Gastrocnemius medialis (tissue), 4 donors: ENCODE measurements at regions not wholly inside any gene's neighbourhood (a gene's known extent, or its start where the extent isn't known, plus 50 kb on each side); places are given as distances from the start of the nearest gene placed in this dataset.

ENCODE experiments used
- ATAC-seq, 2 donors: fragments of 150-250 bp; one replicate each; pipeline ENCODE4 v1.9.1; 2016
- DNase-seq, 2 donors: peaks; one replicate each; pipeline ENCODE4 v3.0.0-alpha.2; 2019
- H3K27ac ChIP-seq, 4 donors: fragments of 200-600 bp; sonication (generic); 1 replicate in 1 of 4; 2 replicates in 3 of 4; pipeline ENCODE4 v1.5.1; 2016 to 2018; ENCODE audit warnings: mild to moderate bottlenecking in 2 of 4, moderate library complexity in 1 of 4
- H3K27me3 ChIP-seq, 3 donors: fragments of 200-600 bp; sonication (generic) in 2 of 3; 1 replicate in 1 of 3; 2 replicates in 2 of 3; pipeline versions ENCODE4 v1.5.1 to v1.6.0; 2016 to 2019; ENCODE audit warnings: mild to moderate bottlenecking in 1 of 3, moderate library complexity in 1 of 3
- H3K36me3 ChIP-seq, 2 donors: fragments of 200-600 bp; sonication (generic) in 1 of 2; one replicate each; pipeline ENCODE4 v1.5.1; 2017 to 2018
- H3K4me1 ChIP-seq, 2 donors: fragments of 200-600 bp; sonication (generic) in 1 of 2; one replicate each; pipeline ENCODE4 v1.5.1; 2016 to 2017; ENCODE audit warnings: mild to moderate bottlenecking in 2 of 2
- H3K4me3 ChIP-seq, 4 donors: fragments of 200-600 bp; sonication (generic) in 3 of 4; 1 replicate in 1 of 4; 2 replicates in 3 of 4; pipeline ENCODE4 v1.5.1; 2016 to 2019; ENCODE audit warnings: mild to moderate bottlenecking in 2 of 4
- H3K9me3 ChIP-seq, 3 donors: fragments of 200-600 bp; sonication (generic) in 2 of 3; 1 replicate in 1 of 3; 2 replicates in 2 of 3; pipeline ENCODE4 v1.5.1; 2016 to 2019
- POLR2A ChIP-seq, 2 donors: fragments of 450-650 bp; IDR thresholded peaks; one replicate each; pipeline ENCODE4 v1.6.1; 2017; ENCODE audit warnings: antibody characterized with exemption in 2 of 2, mild to moderate bottlenecking in 2 of 2, moderate library complexity in 2 of 2
- in situ Hi-C, 4 donors: fragments of 200-750 bp; cut with MboI; loops; one replicate each; pipeline versions ENCODE4 v1.15.0 to v1.8.0; 2017; ENCODE audit warnings: low sequenced_read_pairs in 4 of 4
- intact Hi-C: fragments of 100-400 bp; cut with DNase I; formaldehyde crosslinking; loops from one replicate; pipeline ENCODE4 v1.15.1; 2023; ENCODE audit warnings: low total_unique reads
- TF ChIP-seq, protein P1 (sequence below), 5 experiments: fragments of 450-650 bp in 3 of 5; fragments of 200-600 bp in 2 of 5; sonication (generic) in 2 of 5; IDR thresholded peaks in 4 of 5; conservative IDR thresholded peaks in 1 of 5; 1 replicate in 4 of 5; 2 replicates in 1 of 5; pipeline ENCODE4 v1.5.1; 2016 to 2019; ENCODE audit warnings: antibody characterized with exemption in 5 of 5, mild to moderate bottlenecking in 3 of 5, moderate library complexity in 3 of 5

DNA sequence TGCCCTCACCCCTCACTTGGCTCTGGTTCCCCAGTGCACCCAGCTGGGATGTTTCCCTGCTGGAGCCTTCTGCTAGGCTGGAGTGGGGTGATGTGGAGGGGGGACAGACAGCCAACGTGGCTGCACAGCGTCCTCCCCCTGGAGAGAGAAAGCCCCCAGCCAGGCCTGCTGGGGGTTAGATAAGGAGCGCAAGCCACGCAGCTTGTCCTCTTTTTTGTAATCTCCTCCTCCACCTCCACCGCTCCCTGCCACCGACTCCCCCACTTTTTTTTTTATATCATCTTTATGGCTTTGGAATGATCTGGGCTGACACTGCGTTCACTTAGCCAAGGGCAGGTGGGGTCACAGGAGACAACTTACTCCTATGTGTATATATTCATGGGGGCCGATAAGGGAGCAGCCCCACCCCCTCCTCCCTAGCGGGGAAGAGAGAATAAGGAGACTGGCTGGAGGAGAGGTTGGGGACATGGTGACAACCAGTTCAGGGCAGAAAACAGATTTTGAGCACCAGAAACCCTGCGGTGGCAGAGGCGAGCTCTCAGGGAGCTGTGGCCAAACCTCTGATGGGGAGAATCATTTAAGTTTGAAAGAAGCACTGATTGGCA lies 169.9 kb upstream of the LHX5 start:
- Histone ChIP-seq H3K27ac (no peak overlapping the region), H3K4me3 (no peak overlapping the region), H3K9me3 (no peaks in the 10 kb centered on the region), H3K36me3 (no peaks in the 10 kb centered on the region), H3K4me1 (no peaks in the 10 kb centered on the region), H3K27me3 (peaks cover 24 to 39% (median 38%) of the 10 kb centered on the region in 3 donors)
- TF ChIP-seq, protein P1, sequence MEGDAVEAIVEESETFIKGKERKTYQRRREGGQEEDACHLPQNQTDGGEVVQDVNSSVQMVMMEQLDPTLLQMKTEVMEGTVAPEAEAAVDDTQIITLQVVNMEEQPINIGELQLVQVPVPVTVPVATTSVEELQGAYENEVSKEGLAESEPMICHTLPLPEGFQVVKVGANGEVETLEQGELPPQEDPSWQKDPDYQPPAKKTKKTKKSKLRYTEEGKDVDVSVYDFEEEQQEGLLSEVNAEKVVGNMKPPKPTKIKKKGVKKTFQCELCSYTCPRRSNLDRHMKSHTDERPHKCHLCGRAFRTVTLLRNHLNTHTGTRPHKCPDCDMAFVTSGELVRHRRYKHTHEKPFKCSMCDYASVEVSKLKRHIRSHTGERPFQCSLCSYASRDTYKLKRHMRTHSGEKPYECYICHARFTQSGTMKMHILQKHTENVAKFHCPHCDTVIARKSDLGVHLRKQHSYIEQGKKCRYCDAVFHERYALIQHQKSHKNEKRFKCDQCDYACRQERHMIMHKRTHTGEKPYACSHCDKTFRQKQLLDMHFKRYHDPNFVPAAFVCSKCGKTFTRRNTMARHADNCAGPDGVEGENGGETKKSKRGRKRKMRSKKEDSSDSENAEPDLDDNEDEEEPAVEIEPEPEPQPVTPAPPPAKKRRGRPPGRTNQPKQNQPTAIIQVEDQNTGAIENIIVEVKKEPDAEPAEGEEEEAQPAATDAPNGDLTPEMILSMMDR (IDR thresholded peaks at IDR 0.05 in 4 of 5, conservative IDR thresholded peaks at IDR 0.05 in 1 of 5) = no peak
- no peak for TF ChIP-seq POLR2A (IDR thresholded peaks at IDR 0.05)
- DNase-seq = no peak
- intact Hi-C loops = no loop called here
- in situ Hi-C loops = no loop called here
- no peak for ATAC-seq

DNA sequence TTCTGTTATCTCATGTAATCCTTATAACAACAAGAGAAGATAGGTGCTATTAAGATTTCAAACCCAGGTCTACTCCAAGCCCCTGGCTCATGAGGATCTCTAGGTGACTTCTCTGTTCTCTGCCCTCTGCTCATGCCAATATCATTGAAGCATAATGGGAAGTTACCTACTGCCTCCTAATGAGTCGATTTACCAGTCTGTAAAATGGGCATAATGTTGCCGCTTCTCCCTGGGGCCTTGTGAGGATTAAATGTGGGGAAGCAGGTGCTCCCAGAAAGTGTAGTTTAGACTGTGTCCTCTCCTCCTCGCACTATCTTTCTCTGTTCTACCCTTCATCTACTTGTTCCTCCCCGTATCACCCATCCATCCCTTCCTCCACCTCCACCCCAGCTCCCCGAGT lies 169.2 kb upstream of the LHX5 start:
- in situ Hi-C loops = no loop called here

DNA sequence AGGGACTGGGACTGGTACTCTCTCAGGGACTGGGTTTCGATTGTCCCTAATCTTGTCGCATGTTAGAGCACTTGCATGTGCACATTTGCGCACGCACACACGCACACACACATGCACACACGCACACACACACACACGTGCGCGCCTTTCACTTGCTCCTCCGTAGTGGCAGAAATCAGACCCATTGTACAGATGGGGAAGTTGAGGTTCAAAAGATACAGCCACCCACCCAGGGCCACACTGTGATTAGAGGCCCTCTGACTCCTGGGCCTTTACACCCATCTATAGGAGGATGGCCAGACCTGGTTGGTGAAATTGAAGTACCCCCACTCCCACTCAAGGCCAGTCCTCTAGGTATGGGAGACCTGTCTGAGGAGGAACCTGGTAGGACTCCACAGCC lies 167.8 kb upstream of the LHX5 start:
- intact Hi-C loops = no loop called here
- Histone ChIP-seq H3K27ac (no peak overlapping the region), H3K36me3 (no peaks in the 10 kb centered on the region), H3K4me3 (no peak overlapping the region), H3K9me3 (no peaks in the 10 kb centered on the region), H3K4me1 (no peaks in the 10 kb centered on the region), H3K27me3 (peaks cover 15 to 29% (median 26%) of the 10 kb centered on the region in 3 donors)
- no peak for TF ChIP-seq POLR2A (IDR thresholded peaks at IDR 0.05)
- ATAC-seq (no peak), DNase-seq (no peak)
- in situ Hi-C loops = no loop called here

More for the DNA sequence above, 169.2 kb upstream of the LHX5 start:
- DNase-seq (no peak), ATAC-seq (no peak)
- TF ChIP-seq, protein P1 (IDR thresholded peaks at IDR 0.05 in 4 of 5, conservative IDR thresholded peaks at IDR 0.05 in 1 of 5) = no peak
- TF ChIP-seq POLR2A (IDR thresholded peaks at IDR 0.05) = no peak
- H3K4me3 ChIP-seq = no peak overlapping the region
- no peaks in the 10 kb centered on the region for H3K4me1 ChIP-seq
- H3K27me3 ChIP-seq = peaks cover 22 to 38% (median 37%) of the 10 kb centered on the region in 3 donors
- intact Hi-C loops = no loop called here
- no peaks in the 10 kb centered on the region for H3K36me3 ChIP-seq
- no peaks in the 10 kb centered on the region for H3K9me3 ChIP-seq
- no peak overlapping the region for H3K27ac ChIP-seq

DNA sequence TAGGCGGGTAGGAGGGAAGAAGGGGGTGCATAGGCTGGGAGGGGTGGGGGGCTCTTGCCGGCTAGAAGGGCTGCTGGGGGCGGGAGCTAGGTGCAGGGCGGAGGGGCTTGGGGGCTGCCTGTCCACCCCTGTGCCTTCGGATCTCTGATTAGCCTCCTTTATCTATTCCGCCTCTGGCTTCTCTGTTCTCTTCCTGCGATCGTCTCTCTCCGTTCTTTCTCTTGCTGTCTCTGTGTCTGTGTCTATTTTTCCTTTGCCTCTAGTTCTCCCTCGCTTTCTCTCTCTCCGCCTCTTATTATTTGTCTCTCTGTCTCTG lies 166.7 kb upstream of the LHX5 start:
- no peak overlapping the region for H3K4me3 ChIP-seq
- no peaks in the 10 kb centered on the region for H3K4me1 ChIP-seq
- DNase-seq (no peak), ATAC-seq (no peak)
- H3K27ac ChIP-seq = no peak overlapping the region
- intact Hi-C loops = no loop called here
- in situ Hi-C loops = no loop called here
- peaks cover 15 to 23% (median 17%) of the 10 kb centered on the region in 3 donors for H3K27me3 ChIP-seq
- no peaks in the 10 kb centered on the region for H3K9me3 ChIP-seq
- TF ChIP-seq POLR2A (IDR thresholded peaks at IDR 0.05) = no peak
- TF ChIP-seq, protein P1 (IDR thresholded peaks at IDR 0.05 in 4 of 5, conservative IDR thresholded peaks at IDR 0.05 in 1 of 5) = no peak
- no peaks in the 10 kb centered on the region for H3K36me3 ChIP-seq

DNA sequence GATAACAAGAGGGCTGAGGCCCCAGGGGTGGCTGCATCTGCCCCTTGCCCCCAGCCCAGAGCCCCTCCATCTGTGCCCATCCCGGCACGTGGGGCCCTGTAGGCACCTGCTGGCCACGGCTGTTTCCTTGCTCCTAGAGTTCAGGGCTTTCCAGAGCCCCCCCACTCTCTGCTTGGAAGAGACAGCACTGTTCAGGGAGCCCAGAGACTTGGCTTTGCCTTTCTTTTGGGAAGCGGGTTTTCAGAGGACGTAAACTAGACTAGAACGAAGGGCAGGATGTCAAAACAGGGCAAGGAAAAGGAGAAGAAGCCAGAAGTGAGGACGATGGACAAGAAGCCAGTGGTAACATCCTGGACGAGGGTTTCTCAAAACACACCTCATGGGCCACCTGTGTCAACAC lies 163.3 kb upstream of the LHX5 start:
- intact Hi-C loops = no loop called here
- no peak overlapping the region for H3K27ac ChIP-seq
- H3K36me3 ChIP-seq = no peaks in the 10 kb centered on the region
- no peak overlapping the region for H3K4me3 ChIP-seq
- DNase-seq (no peak), ATAC-seq (no peak)
- TF ChIP-seq POLR2A (IDR thresholded peaks at IDR 0.05) = no peak
- TF ChIP-seq, protein P1 (IDR thresholded peaks at IDR 0.05 in 4 of 5, conservative IDR thresholded peaks at IDR 0.05 in 1 of 5) = no peak
- peaks cover 15% of the 10 kb centered on the region in 3 donors for H3K27me3 ChIP-seq
- H3K9me3 ChIP-seq = peaks cover 0 to 3% (median 0%) of the 10 kb centered on the region in 3 donors
- H3K4me1 ChIP-seq = no peaks in the 10 kb centered on the region
- in situ Hi-C loops = no loop called here
